Peyer's patch (tissue), 4 donors: ENCODE measurements at regions not wholly inside any gene's neighbourhood (a gene's known extent, or its start where the extent isn't known, plus 50 kb on each side); places are given as distances from the start of the nearest gene placed in this dataset.
A peak's percentile ranks its signal among the peaks of the same experiment; 100 is the strongest.

Experiments used
- DNase-seq, 3 donors: peaks; one replicate each; pipeline ENCODE4 v3.0.0-alpha.2; 2017 to 2019
- H3K27ac ChIP-seq, 4 donors: fragments of 200-600 bp; sonication (generic); one replicate each; pipeline ENCODE4 v1.5.1; 2016 to 2019
- H3K27me3 ChIP-seq, 2 donors: fragments of 200-600 bp; sonication (generic); one replicate each; pipeline ENCODE4 v1.5.1; 2019
- H3K36me3 ChIP-seq, 3 donors: fragments of 200-600 bp; sonication (generic); one replicate each; pipeline ENCODE4 v1.5.1; 2016 to 2019
- H3K4me1 ChIP-seq, 4 donors: fragments of 200-600 bp; sonication (generic); one replicate each; pipeline ENCODE4 v1.5.1; 2016 to 2019
- H3K4me3 ChIP-seq, 4 donors: fragments of 200-600 bp; sonication (generic); 1 replicate in 3 of 4; 2 replicates in 1 of 4; pipeline ENCODE4 v1.5.1; 2016 to 2019; ENCODE audit warnings: mild to moderate bottlenecking in 1 of 4
- H3K9me3 ChIP-seq, 4 donors: fragments of 200-600 bp; sonication (generic); one replicate each; pipeline ENCODE4 v1.5.1; 2016 to 2019; ENCODE audit warnings: mild to moderate bottlenecking in 1 of 4
- POLR2A ChIP-seq, 2 donors: fragments of 450-650 bp; IDR thresholded peaks; one replicate each; pipeline ENCODE4 v1.5.1; 2017; ENCODE audit warnings: antibody characterized with exemption in 2 of 2, mild to moderate bottlenecking in 2 of 2, moderate library complexity in 2 of 2
- TF ChIP-seq, protein P1 (sequence below), 6 experiments: fragments of 450-650 bp in 4 of 6; fragments of 200-600 bp in 2 of 6; sonication (generic) in 1 of 6; IDR thresholded peaks; one replicate each; pipeline ENCODE4 v1.5.1; 2017 to 2019; ENCODE audit warnings: antibody characterized with exemption in 6 of 6, mild to moderate bottlenecking in 3 of 6, moderate library complexity in 1 of 6

DNA sequence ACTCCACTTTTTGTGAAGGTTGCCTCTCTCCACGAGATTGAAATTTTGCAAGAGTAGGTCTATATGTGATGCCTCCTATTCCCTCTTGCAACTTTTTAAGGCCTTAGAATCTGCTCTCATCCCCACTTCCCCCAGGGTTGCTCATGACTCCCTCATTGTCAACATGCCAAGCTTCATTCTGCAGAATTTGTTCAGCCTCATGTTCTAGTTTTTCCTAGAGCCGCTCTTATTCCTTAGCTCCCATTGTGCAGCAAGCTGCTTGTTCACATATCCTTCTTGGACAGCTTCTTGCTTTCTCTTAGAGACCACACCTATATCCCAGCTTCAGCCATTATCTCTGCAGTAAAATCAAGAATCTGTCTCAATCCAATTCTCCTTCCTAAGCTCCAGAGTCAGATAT, 82.4 kb downstream of the CNGA2 start:
- no peak for DNase-seq
- Histone ChIP-seq H3K36me3 (no peaks in the 10 kb centered on the region), H3K9me3 (no peaks in the 10 kb centered on the region), H3K4me1 (no peaks in the 10 kb centered on the region), H3K27ac (no peak overlapping the region), H3K27me3 (no peaks in the 10 kb centered on the region), H3K4me3 (no peak overlapping the region)
- no peak for TF ChIP-seq POLR2A (IDR thresholded peaks at IDR 0.05)
- TF ChIP-seq, protein P1, sequence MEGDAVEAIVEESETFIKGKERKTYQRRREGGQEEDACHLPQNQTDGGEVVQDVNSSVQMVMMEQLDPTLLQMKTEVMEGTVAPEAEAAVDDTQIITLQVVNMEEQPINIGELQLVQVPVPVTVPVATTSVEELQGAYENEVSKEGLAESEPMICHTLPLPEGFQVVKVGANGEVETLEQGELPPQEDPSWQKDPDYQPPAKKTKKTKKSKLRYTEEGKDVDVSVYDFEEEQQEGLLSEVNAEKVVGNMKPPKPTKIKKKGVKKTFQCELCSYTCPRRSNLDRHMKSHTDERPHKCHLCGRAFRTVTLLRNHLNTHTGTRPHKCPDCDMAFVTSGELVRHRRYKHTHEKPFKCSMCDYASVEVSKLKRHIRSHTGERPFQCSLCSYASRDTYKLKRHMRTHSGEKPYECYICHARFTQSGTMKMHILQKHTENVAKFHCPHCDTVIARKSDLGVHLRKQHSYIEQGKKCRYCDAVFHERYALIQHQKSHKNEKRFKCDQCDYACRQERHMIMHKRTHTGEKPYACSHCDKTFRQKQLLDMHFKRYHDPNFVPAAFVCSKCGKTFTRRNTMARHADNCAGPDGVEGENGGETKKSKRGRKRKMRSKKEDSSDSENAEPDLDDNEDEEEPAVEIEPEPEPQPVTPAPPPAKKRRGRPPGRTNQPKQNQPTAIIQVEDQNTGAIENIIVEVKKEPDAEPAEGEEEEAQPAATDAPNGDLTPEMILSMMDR (IDR thresholded peaks at IDR 0.05), result no peak

DNA sequence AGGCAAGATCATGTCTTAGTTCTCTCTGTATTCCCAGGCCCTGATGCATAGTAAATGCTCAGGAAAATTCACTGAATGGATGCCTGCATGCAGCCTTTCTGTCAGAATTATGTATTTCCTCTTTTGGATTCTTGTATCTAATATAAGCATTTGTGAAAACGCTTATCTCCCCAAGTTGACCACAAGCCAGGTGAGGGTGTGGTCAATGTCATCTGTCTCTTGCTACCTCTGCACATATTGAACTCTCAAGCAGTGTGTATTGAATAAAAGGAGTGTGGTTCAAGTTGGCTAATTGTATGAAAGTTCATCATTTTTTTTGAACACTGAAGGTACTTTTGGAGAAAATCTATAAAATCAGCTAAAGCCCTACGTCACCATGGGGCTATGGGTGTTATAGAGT, 84.3 kb downstream of the CNGA2 start:
- H3K27ac ChIP-seq, result no peak overlapping the region

DNA sequence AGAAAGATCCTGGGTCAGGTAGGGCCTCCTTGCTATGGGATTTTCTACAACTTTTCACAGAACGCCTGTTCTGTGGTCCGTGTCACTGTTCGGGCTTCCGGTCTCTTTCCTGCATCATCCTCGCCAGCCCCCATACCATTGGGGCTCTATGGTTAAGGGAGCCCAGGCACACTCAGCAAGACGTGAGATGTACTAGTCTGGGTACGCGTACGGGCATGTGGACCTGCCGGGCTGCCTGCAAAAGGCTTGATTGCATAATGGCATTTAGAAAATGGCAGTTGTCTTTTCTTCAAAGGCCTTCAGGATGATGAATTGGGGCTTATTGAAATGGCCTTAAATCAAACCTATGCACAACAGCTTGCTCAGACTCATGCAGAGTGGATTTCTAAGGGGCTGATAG, 86.7 kb downstream of the CNGA2 start:
- Histone ChIP-seq H3K27ac (no peak overlapping the region), H3K27me3 (no peaks in the 10 kb centered on the region), H3K36me3 (no peaks in the 10 kb centered on the region), H3K4me1 (no peaks in the 10 kb centered on the region), H3K9me3 (no peaks in the 10 kb centered on the region), H3K4me3 (no peak overlapping the region)
- TF ChIP-seq, protein P1 (IDR thresholded peaks at IDR 0.05), result no peak
- no peak for TF ChIP-seq POLR2A (IDR thresholded peaks at IDR 0.05)
- no peak for DNase-seq

More for the DNA sequence above, 84.3 kb downstream of the CNGA2 start:
- TF ChIP-seq POLR2A (IDR thresholded peaks at IDR 0.05), result no peak
- TF ChIP-seq, protein P1 (IDR thresholded peaks at IDR 0.05), result no peak
- no peak overlapping the region for H3K4me3 ChIP-seq
- no peaks in the 10 kb centered on the region for H3K27me3 ChIP-seq
- no peak for DNase-seq
- no peaks in the 10 kb centered on the region for H3K9me3 ChIP-seq
- no peaks in the 10 kb centered on the region for H3K36me3 ChIP-seq
- no peaks in the 10 kb centered on the region for H3K4me1 ChIP-seq

DNA sequence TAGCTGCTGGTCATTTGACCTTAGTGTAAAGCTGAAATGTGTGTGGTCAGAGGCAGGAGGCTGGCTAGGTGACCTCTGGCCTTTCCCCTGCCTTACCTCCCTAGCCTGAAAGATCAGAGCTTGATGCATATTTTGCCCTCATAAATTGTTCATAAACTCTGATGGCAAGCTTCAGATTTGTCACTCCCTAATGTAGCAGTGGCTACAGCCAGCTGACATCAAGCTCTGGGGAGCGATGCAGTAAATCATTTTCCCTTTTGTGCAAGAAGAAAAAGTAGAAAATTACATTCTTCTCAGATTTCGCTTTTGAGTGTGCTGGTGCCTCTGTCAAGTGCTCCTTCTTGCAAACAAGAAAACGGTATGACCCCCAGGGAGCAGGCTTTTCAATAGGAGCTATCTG, 87.7 kb upstream of the MAGEA4 start:
- no peaks in the 10 kb centered on the region for H3K4me1 ChIP-seq
- no peak for DNase-seq
- no peak for TF ChIP-seq POLR2A (IDR thresholded peaks at IDR 0.05)
- TF ChIP-seq, protein P1 (IDR thresholded peaks at IDR 0.05), result no peak
- no peaks in the 10 kb centered on the region for H3K9me3 ChIP-seq
- H3K27ac ChIP-seq, result no peak overlapping the region
- H3K4me3 ChIP-seq, result no peak overlapping the region
- no peaks in the 10 kb centered on the region for H3K36me3 ChIP-seq
- no peaks in the 10 kb centered on the region for H3K27me3 ChIP-seq

- no peak for DNase-seq
These were observed 86.7 kb upstream of the MAGEA4 start for GRCh38 chrX:151825925-151826485.

More at GRCh38 chrX:151825925-151826485, 86.7 kb upstream of the MAGEA4 start:
- H3K36me3 ChIP-seq, result no peaks in the 10 kb centered on the region
- TF ChIP-seq, protein P1 (IDR thresholded peaks at IDR 0.05), result peak in 3 of 6 experiments; percentile 20 to 46 (median 39)
- TF ChIP-seq POLR2A (IDR thresholded peaks at IDR 0.05), result no peak
- H3K4me1 ChIP-seq, result no peaks in the 10 kb centered on the region
- H3K9me3 ChIP-seq, result no peaks in the 10 kb centered on the region
- H3K27ac ChIP-seq, result no peak overlapping the region
- no peak overlapping the region for H3K4me3 ChIP-seq
- H3K27me3 ChIP-seq, result no peaks in the 10 kb centered on the region
